Middle frontal gyrus (tissue), 1 donor: ENCODE measurements at regions not wholly inside any gene's neighbourhood (a gene's known extent, or its start where the extent isn't known, plus 50 kb on each side); places are given as distances from the start of the nearest gene placed in this dataset.
"Not testable (repeated sequence)": the region's sequence is repeated elsewhere in the genome, so short reads cannot be mapped to it uniquely, and the experiment has no call there.

ENCODE experiments used
- DNase-seq: peaks from one replicate; pipeline ENCODE4 v3.0.0-alpha.2; 2015; ENCODE audit warnings: low spot score; ENCODE audit errors: extremely low spot score

- DNase-seq, result no peak
Observed at GRCh38 chr4:138512756-138513155, 270.6 kb upstream of the SLC7A11 start.

GRCh38 chr4:138510053-138510452 lies 267.9 kb upstream of the SLC7A11 start:
- DNase-seq, result no peak

DNA sequence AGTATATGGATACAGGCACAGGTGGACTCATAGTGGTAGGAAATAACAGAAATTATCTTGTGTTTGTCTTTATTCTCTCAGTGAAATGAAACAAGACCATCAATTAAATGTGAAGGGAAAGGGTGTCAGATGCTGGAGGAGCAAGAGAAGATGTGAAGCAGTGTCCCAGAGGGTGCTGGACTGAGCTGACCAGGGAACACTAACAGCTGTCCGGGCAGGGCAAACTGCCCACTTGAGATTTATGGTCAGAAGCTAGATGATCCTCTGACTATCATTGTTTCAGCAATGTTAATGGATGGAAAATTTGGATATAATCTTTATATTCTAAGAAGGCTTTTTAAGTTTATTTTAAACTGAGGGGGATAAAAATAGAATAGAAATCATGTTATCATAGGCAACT lies 267.2 kb upstream of the SLC7A11 start:
- no peak for DNase-seq

DNA sequence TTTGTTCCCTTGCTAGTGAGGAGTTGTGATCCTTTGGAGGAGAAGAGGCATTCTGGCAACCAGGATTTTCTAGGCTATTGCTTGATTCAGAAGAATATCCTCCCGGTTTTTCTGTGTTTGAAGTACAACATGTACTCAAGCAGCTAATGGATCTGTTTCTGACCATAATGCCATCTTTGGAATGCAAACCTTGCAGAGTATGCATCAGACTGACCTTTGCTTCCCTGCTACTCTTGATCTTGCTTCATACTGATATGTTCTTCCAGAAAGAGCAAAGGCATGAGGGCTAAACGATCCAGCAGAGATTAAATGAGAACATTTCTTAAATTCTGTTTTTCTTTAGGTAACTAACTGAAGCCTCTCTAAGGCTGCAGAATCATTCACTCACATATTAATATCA lies 265.4 kb upstream of the SLC7A11 start:
- DNase-seq, result no peak

- no peak for DNase-seq
Observed at GRCh38 chr4:138501614-138502013, 259.5 kb upstream of the SLC7A11 start.

DNA sequence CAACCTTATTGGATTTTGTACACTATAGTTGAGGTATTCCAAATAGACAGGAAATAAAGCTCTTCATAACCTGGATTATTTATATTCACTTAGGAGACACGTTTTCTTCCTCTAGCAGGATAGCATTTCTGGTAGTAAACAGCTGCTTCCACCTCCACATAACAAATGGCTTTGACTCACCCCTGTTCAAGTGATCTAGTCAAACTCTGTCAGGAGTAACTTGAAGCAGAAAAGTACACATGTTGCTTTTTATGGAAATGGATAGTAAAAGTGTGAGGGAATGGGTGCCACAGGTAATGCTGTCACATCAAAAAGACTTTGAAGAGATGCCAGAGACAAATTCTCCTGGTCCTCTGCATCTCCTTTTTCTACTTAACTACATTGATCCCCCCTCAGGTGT lies 258.7 kb upstream of the SLC7A11 start:
- no peak for DNase-seq

GRCh38 chr4:138499627-138500026 lies 257.5 kb upstream of the SLC7A11 start:
- no peak for DNase-seq

GRCh38 chr4:138494931-138495330 lies 252.8 kb upstream of the SLC7A11 start:
- no peak for DNase-seq

GRCh38 chr4:138494116-138494515 lies 252.0 kb upstream of the SLC7A11 start:
- no peak for DNase-seq

GRCh38 chr4:138492176-138492575 lies 250.0 kb upstream of the SLC7A11 start:
- DNase-seq, result no peak

- no peak for DNase-seq
Observed at GRCh38 chr4:138488533-138488932, 246.4 kb upstream of the SLC7A11 start.

DNA sequence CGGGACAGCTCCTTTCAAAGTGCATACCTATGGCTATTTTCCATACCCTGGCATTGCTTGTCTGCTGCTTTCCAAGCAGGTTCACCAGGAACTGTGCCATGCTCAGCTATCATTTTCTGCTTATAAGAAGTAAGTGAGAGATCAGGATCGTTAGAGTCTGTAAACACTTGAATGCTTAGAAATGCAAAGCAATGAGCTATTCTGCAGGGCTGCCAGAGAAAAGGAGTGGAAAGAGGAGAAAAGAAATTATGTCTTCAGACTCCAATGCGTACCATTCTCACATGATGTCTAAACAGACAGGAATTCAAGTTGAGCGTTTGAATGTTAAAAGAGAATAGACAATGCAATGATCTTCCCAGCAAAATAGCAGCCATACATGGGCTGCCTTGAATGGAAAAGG lies 245.5 kb upstream of the SLC7A11 start:
- DNase-seq, result no peak

DNA sequence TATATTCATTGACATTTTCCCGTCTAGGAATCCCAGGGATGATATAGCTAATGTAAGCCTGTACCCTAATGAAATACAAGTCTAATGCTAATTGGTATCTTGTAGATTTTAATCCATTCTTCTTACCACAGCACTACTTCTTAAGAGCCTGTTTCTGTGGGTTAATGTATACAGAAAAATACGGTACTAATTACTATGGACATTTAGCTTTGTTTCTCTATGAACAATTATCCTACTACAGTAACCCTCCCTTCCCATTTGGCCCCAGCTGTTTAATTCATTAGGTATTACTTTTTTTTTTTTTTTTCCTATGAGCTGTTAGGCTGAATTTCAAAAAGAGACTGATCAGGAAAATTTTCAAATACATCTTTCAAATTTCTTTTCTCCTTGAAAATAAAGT lies 245.1 kb upstream of the SLC7A11 start:
- no peak for DNase-seq

GRCh38 chr4:138485498-138485897 lies 243.3 kb upstream of the SLC7A11 start:
- no peak for DNase-seq

- DNase-seq, result no peak
Observed at GRCh38 chr4:138475116-138475515, 233.0 kb upstream of the SLC7A11 start.

DNA sequence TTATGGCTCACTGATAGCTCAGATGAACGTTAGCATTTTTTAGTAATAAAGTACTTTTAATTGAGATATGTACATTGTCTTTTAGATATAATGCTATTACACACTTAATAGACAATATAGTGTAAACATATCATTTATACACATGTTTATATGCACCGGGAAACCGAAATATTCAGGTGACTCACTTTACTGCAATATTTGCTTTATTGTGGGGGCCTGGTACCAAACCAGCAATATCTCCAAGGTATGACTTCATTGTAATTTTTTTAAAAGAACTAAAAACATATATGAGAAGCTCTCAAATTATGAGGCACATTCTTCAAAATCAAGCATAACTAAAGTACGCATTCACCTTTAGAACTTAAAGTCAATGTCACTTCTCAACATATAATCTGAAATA lies 231.2 kb upstream of the SLC7A11 start:
- no peak for DNase-seq

DNA sequence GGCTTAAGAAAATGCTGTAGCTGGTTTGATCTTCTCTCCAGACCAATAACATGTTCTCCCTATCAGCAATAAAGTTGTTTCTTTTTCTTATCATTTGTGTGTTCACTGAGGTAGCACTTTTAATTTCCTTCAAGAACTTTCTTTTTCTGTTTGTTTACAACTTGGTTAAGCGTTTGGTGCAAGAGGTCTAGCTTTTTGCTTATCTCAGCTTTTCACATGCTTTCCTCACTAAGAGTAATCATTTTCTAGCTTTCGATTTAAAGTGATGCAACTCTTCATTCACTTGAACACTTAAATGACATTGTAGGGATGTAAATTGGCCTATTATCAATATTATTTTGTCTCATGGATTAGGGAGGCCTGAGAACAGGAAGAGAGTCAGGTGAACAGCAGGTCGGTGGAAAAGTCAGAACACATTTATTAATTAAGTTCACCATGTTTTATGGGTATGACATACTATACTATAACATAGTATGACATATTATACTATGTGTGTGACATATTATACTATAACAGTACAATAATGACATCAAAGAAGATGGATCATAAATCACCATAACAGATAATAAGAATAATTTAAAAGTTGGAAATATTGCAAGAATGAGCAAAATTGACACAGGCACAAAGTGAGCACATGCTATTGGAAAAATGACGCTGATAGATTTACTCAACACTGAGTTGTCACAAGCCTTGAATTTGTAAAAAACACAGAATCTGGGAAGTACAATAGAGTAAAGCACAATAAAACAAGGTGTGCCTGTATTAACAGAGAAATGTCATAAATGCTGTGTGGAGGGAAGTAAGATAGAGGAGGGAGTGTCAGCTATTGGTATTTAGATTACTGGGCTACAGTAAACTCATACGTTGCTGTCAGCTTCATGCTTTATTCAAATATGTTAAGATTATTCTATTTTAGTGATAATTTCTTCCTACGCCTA lies 218.6 kb upstream of the SLC7A11 start:
- no peak for DNase-seq

- DNase-seq, result no peak
Observed at GRCh38 chr4:138458751-138459150, 216.6 kb upstream of the SLC7A11 start.

- DNase-seq, result not testable (repeated sequence)
Observed at GRCh38 chr4:138456349-138456748, 214.2 kb upstream of the SLC7A11 start.

GRCh38 chr4:138455097-138455496 lies 212.9 kb upstream of the SLC7A11 start:
- DNase-seq, result no peak

GRCh38 chr4:138452826-138453225 lies 210.7 kb upstream of the SLC7A11 start:
- no peak for DNase-seq

DNA sequence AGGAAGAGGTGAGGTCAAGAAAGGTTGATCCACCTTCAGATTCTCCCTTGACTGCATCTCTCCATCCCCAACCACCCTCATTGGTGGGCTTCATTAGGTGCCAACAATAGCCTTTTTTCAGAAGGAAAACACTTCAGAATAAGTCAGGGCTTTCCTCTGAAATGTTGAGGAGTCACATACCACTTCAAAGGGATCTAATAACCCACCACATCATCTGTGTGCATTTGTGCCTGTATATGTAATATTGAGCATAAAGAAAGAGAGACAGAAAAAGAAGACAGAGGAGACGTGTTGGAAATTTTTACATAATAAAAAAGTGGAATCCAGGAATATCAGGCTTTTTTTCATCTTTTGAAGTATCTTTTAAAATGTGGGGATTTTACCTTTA lies 209.1 kb upstream of the SLC7A11 start:
- DNase-seq, result no peak

GRCh38 chr4:138450546-138451275 lies 208.6 kb upstream of the SLC7A11 start:
- no peak for DNase-seq
